Muscle of arm (tissue), 1 donor: ENCODE measurements at regions not wholly inside any gene's neighbourhood (a gene's known extent, or its start where the extent isn't known, plus 50 kb on each side); places are given as distances from the start of the nearest gene placed in this dataset.

ENCODE experiments used
- DNase-seq: peaks from one replicate; pipeline ENCODE4 v3.0.0-alpha.2; 2013

DNA sequence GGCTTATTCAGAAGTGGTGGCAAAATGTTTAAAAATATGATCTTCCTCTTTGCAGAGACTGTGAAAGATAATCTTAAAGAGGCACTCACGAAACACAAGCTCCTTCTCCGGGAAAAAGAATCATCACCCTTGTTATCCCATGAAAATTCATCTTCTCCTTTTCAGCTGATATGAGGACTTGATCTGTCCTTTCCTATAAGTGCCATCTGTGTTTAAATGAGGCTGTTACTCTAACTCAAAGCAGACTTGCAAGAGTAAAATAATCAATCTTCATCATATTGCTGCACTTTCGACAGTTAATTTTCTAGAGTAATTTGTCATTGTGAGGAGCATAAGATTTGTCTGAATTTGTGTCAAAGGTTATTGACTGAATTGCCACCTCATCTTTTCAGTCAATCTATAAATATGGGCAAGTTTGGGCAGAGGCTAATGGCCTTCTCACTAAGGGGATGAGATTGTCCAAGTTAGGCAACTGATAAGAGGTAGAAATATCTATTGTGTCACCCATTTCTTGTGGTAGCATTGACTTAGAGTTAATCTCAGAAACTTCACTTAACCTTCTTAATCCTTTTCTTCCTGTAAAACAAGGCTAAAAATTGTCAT lies 452.9 kb downstream of the GRXCR1 start:
- no peak for DNase-seq

DNA sequence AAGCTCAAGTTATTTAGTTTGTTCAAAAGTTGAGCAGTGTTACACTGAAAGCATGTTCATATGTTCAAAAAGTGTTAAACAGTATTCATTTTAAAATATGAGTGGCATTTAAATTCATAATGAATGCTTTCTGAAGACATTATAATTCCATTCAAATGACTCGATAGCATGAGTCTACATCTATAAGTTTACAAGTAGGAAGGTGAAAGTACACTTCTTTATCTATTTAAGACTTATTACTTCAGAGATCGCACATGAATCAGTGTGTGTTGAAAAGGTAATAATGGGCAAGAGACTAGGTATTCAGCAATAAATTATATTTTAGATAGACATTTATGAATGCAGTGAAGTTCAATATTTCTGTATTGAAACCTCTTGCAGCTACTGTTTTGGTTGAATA lies 456.1 kb downstream of the GRXCR1 start:
- no peak for DNase-seq

DNA sequence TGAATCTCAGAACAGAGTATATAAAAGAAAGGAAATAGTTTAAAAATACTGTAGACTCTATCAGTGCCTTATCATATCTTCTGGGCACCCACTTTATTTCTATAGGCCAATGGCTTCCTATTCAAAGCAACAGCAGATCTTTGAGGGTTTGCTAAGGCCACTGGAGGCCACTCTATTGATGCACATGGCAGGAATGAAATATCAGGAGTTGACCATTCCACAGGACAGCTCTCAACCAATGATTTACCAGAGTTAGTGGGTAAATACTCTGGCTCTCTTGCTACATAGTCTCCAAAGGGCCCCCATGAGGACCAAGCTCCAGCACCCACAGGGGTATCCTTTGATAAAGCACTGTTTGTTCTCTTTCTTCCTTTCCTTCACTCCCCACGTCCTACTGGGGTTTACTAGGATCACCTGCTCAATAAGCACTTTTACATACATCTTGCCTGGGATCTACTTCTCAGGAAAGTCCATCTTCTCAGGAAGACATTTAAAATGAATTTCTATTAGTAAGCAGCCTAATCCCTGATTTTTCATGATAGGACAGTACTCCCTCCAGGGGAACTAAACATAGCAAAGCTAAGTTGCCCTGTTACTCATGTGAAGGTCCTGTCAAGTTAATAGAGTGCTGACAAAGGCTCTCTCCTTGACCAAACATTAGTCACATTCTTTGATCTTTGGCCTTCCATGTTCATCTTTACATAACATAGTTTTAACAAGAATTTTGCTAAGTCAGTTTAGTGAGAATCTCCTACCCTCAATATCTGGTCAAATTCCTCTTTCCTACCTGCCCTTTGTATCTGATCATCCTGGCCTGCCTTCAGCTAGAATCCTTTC lies 459.7 kb downstream of the GRXCR1 start:
- no peak for DNase-seq

DNA sequence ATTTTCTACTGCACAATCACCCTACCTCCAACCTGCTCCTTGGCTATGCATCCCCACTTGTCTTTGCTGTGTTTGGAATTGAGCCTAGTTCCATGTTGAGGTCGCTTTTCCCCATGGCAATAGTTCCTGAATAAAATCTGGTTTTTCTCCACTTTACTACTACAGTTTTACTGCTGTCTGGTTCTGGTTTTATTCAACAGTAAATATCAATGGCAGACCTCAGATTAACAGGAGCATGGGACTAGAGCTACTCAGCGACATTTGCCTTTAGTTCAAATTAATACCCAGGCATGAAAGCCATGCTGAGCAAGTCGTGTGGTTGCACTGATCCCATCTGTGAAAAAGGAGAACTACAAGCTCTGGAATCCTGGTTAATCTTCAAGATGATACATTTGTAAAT lies 460.3 kb downstream of the GRXCR1 start:
- DNase-seq, result no peak

DNA sequence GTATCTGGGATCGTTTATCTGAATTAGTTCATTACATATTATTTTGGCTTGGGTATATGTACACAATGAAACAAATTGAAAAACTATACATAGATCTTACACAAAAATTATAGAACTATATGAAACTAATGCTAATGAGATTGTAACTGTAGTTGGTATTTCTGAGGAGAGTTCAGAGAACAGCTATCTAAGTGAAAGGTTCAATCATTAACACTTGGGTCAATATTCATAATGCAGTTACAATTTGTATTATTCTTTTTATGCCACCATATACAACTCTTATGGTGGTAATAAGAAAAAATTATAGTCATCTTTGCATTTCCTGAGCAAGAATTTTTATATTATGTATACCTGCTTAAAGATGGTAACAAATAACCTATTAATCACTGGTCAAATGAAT lies 461.0 kb downstream of the GRXCR1 start:
- no peak for DNase-seq

DNA sequence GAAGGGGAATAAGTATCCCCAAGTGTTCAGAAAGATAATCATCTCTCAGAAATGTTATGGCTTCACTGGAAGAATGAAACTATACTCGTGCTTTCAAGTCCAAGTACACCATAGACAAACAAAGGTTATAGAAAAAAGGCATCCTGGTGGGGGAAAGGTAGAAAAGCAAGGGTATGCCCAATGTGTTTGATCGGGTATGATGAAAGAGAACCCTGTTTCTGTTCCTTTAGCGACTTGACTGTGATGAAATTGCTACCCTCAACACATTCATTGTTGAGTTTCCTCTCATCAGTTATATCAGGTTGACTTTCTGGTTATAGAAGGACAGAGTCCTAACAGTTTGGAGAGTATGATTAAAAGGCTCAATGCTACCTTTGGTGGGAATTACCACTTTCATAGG lies 464.3 kb downstream of the GRXCR1 start:
- DNase-seq, result no peak

DNA sequence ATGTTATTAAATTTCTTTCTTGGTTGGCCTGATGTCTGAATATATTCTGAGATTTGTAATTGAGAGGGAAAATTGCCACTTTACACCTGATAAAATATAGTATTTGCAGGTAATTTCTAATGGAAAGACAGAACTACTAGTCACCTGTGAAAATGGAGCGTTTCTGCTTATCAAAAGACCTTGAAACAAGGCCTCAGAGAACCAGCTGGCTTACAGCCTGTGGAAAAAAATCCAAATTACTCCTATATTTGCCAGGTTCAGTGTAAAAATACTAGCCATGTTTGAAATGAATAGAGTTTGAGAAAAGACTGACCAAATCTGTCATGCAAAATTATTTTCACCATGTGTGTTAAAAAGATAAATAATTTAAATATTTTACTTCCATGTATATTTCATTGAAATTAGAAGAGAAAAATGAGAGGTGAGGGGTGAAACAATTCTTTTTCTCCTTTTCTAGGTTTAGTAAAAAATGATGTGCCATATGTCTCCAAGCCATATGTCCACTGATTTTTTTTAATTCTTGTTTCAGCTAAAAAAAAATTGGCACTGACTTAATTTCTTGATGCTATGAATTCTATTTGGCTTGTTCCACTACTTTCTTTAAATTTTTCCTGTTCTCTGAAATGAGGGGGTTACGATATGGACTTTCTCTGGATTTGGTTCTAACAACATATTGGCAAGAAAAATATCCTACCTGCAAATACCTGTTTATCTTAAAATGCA lies 464.9 kb downstream of the GRXCR1 start:
- DNase-seq, result no peak

DNA sequence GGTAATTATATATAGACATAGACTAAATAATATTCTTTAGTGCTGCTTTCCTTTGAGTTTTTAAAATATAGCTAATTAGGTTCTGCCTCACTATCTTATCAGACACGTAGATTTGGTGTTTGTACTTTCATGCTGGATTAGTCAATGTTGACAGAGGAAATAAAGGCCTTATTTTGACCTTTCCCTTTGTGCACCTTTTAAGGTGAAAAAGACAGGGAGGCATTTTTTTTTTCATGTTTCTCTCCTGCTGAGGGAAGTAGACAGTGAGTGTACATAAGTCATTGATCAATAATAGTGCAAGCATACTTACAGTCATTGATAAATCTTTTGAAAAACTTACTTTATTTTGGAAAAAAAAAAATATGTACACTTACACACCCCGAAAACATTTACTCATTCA lies 467.8 kb downstream of the GRXCR1 start:
- no peak for DNase-seq

DNA sequence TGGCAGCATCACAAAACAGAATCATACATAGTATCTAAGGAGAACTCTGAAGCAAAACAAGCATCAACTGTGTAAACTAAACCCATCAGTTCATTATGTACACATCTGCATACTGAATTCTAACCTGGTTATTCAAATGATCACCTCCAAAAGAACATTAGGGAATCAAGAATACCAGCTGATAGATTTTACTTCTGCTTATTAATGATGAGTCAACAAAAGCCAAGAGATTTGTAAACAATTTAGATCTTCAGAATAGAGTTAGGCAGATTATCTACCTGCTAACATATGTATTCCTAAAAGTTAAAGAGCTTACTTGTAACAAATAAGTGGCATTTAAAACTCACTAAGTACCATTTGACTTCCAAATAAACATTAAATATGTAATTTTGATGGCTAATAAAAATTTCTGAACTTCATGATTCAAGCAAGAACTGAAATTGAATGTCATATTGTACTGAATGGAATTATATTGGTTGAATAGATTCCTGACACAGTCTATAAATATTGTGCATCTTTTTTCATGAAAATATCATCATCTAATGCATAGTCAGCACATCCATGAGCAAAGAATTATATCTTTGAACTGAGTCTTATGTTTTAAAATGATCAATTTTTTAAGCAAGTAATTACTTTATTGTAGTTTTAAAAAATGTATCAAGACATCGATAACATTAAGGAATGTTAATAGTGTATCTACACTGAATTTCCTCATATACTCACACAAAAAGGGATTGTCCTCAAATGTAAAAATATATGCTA lies 470.5 kb downstream of the GRXCR1 start:
- no peak for DNase-seq

DNA sequence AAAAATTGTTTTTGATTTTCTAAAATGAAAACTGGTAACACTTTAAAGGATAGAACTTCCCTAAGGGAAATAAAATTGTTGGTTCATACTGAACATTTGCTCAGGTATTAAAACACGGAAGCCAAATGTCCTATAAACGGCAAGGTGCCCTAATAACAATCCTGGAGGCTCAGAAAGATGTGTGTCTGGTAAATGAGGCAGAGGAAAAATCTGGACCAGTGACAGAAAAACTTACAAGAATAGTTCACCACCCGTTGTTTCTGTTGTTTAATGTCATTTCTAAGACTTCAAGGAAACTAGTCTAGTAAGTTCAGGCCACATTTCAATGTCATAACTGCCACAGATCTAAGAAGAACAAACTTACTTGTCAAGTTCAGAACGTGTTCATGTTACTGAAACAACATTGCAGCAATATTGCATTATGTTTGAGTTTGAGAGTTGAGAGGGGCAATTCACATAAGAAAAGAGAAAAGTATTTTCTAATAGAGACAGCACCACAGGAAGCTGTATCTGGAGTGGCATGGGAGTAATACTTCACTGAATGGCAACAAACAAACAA lies 476.6 kb downstream of the GRXCR1 start:
- no peak for DNase-seq

DNA sequence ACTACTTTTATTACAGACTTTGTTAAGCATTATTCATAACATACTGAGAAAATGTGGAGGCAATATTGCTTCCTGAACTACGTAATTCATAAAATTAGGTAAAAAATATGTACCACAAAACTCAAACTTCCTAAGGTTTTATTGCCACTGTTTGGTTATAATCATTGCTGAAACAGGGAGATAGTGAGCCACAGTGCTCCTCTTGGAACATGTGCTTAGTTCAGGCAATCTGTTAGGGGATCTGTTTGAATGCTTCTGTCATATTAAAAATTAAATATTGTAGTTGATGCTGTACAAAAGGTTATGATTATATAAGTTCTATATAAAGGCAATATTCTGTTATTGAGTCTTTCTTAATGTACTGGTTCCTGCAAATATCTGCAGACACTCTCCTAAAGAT lies 480.7 kb downstream of the GRXCR1 start:
- no peak for DNase-seq

DNA sequence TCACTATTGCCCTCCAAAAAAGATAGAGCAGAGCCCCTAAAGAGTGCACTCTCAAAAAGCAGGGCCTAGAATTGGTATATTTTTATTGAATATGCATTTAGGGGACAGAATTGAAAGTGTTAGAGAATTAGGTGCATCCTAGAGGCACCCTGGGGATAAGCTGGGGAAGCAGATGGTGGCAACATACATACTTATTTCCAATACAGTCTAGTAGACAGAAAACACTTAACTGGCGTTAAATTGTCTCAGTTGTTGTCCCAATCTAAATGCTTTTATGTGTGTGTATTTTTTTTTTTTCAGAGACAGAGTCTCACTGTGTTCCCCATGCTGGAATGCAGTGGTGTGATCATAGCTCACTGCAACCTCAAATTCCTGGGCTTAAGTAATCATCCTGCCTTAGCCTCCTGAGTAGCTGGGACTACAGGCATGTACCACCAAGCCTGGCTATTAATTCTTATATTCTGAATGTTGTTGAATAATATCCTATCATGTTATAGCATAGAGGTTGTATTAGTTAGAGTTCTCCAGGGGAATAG lies 481.8 kb downstream of the GRXCR1 start:
- DNase-seq, result no peak

DNA sequence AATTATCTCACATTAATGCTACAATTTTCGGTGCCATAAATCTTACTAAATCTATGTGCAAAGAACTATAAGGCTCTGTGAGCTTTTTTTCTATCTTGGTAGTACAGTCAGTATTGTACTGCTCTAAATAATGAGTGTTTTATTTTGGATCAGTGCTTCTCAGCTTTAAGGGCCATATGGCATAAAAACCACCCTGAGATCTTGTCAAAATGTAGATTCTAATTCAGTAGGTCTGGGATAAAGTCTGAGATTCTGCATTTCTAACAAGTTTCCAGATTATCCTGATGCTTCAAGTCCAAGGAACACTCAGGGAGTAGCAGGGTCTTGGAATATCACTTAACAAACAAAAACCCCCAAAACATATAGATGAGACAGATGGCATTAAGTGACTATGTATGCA lies 486.5 kb downstream of the GRXCR1 start:
- DNase-seq, result no peak

DNA sequence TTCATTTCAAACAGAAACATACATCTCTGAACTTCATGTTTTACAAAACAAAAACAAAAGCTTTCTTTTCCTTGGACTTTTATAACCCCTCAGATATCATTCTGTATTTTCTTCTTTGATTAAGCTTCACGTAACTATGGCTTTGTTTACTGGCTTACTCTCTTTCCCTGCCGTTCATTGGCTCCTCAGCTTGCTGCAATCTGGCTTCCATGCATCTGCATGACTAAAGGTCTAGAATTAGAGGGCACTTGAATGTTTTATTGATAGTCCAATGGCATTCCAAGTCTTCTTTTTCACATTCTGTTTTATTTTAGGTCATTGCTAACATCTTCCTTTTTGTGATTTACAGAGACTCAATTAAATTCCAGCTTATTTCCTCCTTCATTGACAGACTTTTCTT lies 487.6 kb downstream of the GRXCR1 start:
- DNase-seq, result no peak

DNA sequence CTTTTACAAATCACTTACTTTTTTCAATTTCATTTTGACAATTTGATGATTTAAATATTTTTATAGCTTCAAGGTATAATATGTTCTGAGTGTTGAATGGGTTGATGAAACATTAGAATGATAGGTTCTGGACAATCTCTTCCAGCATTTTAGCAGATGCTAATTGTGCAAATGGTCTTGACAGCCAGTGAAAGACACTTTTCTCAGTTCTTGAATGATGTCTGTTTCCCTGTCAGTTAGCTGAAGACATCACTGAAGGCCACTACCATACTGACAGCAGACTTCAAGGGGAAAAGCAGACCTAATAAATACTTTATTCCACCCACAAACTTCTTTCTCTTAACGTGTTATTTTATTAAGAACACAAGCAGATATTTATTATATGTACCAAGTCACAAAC lies 498.6 kb downstream of the GRXCR1 start:
- no peak for DNase-seq

DNA sequence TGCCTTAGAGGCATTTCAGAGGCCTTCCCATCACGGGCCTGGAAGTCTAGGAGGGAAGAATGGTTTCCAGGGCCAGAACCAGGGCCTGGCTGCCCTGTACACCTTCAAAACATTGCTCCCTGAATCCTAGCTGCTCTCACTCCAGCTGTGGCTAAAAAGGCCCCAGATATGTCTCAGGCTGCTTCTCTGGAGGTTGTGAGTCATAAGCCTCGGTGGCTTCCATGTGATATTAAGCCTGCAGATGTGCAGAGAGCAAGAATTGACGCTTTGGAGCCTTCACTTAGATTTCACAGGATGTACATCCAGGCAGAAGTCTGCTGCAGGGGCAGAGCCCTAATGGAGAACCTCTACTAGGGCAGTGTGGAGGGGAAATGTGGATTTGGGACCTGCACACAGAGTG lies 502.5 kb downstream of the GRXCR1 start:
- no peak for DNase-seq

DNA sequence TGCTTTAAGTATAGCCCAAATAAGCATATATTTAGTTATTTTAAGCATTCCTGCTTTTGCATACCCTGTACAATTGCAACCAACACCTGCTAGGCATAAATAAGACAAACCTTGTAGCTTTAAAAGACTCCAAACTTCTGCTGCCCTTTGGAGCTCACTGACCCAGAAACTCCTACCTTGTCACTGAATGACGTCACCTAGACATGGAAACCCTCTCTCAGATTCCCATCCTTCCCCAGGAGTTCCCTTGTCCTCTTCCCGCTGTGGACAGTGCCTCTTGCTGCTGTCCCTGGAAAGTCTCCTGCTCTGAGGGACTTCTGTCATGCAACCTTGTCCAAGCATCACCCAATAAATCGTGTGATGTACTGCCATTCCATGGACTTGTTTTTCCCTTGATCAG lies 507.2 kb downstream of the GRXCR1 start:
- DNase-seq, result no peak

DNA sequence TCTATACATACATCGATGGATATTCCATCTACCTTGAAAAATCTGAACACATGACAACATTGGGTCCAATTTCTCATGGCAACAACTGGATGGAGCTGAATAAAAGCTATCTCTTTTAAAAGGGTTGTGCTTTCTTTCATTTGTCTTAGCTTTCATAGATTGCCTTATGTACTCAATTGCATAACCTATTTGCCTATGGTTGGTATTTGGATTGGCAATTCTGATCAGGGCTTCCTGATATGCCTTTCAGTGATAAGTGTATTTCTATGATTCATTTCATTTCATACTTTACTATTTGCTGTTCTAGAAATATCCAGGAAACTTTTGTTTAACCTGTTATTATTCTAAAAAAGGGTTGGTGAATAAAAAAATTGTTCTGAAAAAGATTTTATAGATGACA lies 509.9 kb downstream of the GRXCR1 start:
- DNase-seq, result no peak

DNA sequence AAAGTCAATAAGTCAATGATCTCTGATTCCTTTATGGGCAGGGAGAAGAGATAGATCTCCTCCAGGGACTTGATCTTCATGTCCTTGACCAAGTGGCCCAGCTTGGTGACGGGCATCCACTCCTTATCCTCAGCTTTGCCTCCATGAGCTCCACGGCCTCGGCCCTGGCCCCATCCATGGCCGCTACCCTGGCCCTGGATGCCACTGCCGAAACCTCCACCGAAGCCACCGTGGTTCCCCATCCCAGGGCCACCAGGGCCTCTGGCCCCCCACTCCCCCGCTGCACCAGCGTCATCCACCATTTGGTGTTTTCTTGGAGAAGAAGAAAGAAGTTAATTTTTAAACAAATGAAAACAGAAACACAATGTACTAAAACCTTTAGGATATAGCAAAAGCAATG lies 518.1 kb downstream of the GRXCR1 start:
- DNase-seq, result no peak

DNA sequence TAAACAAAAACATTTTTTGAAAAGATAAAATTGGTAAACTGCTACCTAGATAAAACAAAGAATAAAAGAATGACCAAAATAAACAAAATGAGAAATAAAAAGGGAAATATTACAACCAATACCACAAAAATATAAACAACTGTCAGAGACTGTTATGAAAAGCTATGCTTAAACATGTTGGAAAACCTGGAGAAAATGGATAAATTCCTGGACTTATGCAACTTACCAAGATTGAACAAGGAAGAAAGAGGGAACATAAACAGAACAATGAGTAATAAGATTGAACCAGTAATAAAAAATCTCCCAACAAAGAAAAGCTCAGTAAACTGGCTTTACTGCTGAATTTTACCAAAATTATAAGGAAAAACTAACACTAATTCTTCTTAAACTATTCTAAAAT lies 518.7 kb downstream of the GRXCR1 start:
- DNase-seq, result no peak

DNA sequence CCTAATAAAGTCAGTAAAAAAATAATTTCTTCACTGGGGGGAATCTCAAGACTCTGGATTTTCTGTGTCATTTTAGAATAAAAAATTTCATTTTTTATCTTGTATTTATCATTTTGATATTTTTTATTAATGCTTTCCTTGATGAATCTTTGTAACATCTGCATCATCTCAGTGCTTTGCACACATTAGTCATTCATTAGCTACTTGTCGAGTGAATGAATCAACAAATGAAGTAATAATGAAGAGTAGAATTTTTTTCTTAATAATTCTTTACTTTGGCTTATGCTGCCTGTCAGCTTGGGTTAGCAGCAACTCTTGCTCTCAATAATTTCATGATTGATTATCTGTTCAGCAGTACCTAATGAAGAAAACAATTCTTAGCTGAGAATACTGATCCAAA lies 530.8 kb downstream of the GRXCR1 start:
- DNase-seq, result no peak

DNA sequence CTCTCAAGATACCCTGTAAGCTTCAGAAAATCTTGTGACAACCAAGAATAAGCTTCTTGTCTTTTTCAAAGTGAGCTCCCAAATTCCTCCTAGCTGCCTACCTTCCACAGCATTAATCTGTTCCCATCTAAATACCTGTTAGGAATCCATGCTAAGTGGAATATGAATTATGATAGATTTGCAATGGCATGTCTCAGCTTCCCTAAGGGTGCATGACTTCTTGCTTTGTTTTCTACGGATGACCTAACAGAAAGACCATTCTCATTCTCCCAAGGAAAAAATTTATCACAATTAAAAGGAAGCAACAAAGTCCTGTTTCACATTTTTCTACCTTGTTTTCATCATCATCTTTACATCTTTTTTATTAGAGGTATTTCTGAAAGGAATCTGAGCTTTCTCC lies 532.7 kb downstream of the GRXCR1 start:
- no peak for DNase-seq
